Activated CD8-positive, alpha-beta T cell treated with anti-CD3 and anti-CD28 coated beads for 36 hours (primary cell): ENCODE measurements at regions not wholly inside any gene's neighbourhood (a gene's known extent, or its start where the extent isn't known, plus 50 kb on each side); places are given as distances from the start of the nearest gene placed in this dataset.
"Not testable (repeated sequence)": the region's sequence is repeated elsewhere in the genome, so short reads cannot be mapped to it uniquely, and the experiment has no call there.

ENCODE experiments used
- ATAC-seq: fragments of 200-7000 bp; cut with Tn5 transposase; one replicate; pipeline ENCODE4 v1.10.0; 2021; ENCODE audit warnings: mild to moderate bottlenecking, moderate library complexity
- CTCF ChIA-PET: fragments of 350-600 bp; sonication (Branson Sonifier 250); formaldehyde crosslinking; loops from one replicate; lab custom pipeline; 2021; ENCODE audit warnings: antibody characterized with exemption; lab: Charles Lee
- POLR2A ChIA-PET: fragments of 350-600 bp; sonication (Branson Sonifier 250); formaldehyde crosslinking; loops from one replicate; lab custom pipeline; 2021; ENCODE audit warnings: antibody characterized with exemption; lab: Charles Lee
- DNase-seq: peaks from one replicate; pipeline ENCODE4 v3.0.0-alpha.2; 2020
- H3K27ac Mint-ChIP-seq: one replicate; pipeline ENCODE4 v1.8.0; 2021; ENCODE audit warnings: mild to moderate bottlenecking, mixed read lengths
- H3K27me3 Mint-ChIP-seq: one replicate; pipeline ENCODE4 v1.8.0; 2021; ENCODE audit warnings: mixed read lengths
- H3K36me3 Mint-ChIP-seq: one replicate; pipeline ENCODE4 v1.8.0; 2021; ENCODE audit warnings: low read depth, mixed read lengths
- H3K4me1 Mint-ChIP-seq: one replicate; pipeline ENCODE4 v1.8.0; 2021; ENCODE audit warnings: low read depth, mixed read lengths
- H3K4me3 Mint-ChIP-seq: one replicate; pipeline ENCODE4 v1.8.0; 2021; ENCODE audit warnings: mild to moderate bottlenecking, moderate library complexity, mixed read lengths
- H3K9me3 Mint-ChIP-seq: one replicate; pipeline ENCODE4 v1.8.0; 2021; ENCODE audit warnings: mixed read lengths
- CTCF ChIP-seq: fragments of 200-600 bp; IDR thresholded peaks from one replicate; pipeline ENCODE4 v1.8.0; 2022; ENCODE audit warnings: antibody characterized with exemption, mild to moderate bottlenecking
- intact Hi-C: fragments of 100-400 bp; cut with micrococcal nuclease; formaldehyde crosslinking; loops from one replicate; pipeline ENCODE4 v1.10.0; 2022

GRCh38 chr12:131223791-131224225 lies 270.1 kb downstream of the ADGRD1 start:
- H3K9me3 Mint-ChIP-seq, result no peaks in the 10 kb centered on the region
- CTCF ChIA-PET, result no interaction called here
- no peak overlapping the region for H3K4me3 Mint-ChIP-seq
- H3K27ac Mint-ChIP-seq, result no peak overlapping the region
- no peak for TF ChIP-seq CTCF
- POLR2A ChIA-PET, result no interaction called here
- ATAC-seq, result no peak
- H3K4me1 Mint-ChIP-seq, result peaks cover 10% of the 10 kb centered on the region
- DNase-seq, result no peak
- intact Hi-C loops, result no loop called here
- H3K27me3 Mint-ChIP-seq, result peaks cover 7% of the 10 kb centered on the region
- no peaks in the 10 kb centered on the region for H3K36me3 Mint-ChIP-seq

GRCh38 chr12:131224226-131225065 lies 270.7 kb downstream of the ADGRD1 start:
- ATAC-seq, result peak; percentile 68

GRCh38 chr12:131225066-131225380 lies 271.3 kb downstream of the ADGRD1 start:
- DNase-seq, H3K27ac Mint-ChIP-seq, H3K9me3 Mint-ChIP-seq, H3K36me3 Mint-ChIP-seq, CTCF ChIA-PET, ATAC-seq, H3K4me3 Mint-ChIP-seq, intact Hi-C loops, POLR2A ChIA-PET: not testable (repeated sequence)
- H3K4me1 Mint-ChIP-seq, result peaks cover 12% of the 10 kb centered on the region
- H3K27me3 Mint-ChIP-seq, result peaks cover 16% of the 10 kb centered on the region

More at GRCh38 chr12:131224226-131225065, 270.7 kb downstream of the ADGRD1 start:
- H3K4me1 Mint-ChIP-seq, DNase-seq, POLR2A ChIA-PET, H3K36me3 Mint-ChIP-seq, H3K9me3 Mint-ChIP-seq, intact Hi-C loops, CTCF ChIA-PET, H3K27ac Mint-ChIP-seq, H3K4me3 Mint-ChIP-seq: not testable (repeated sequence)
- peaks cover 11% of the 10 kb centered on the region for H3K27me3 Mint-ChIP-seq

- intact Hi-C loops, result no loop called here
- Mint-ChIP-seq H3K4me3 (no peak overlapping the region), H3K27me3 (peaks cover 22% of the 10 kb centered on the region), H3K36me3 (no peaks in the 10 kb centered on the region), H3K9me3 (no peaks in the 10 kb centered on the region), H3K4me1 (peaks cover 17% of the 10 kb centered on the region), H3K27ac (no peak overlapping the region)
- POLR2A ChIA-PET, result no interaction called here
- CTCF ChIA-PET, result no interaction called here
- no peak for DNase-seq
- ATAC-seq, result no peak
- no peak for TF ChIP-seq CTCF
Observed at GRCh38 chr12:131226345-131227265, 272.9 kb downstream of the ADGRD1 start.

GRCh38 chr12:131227641-131228040 lies 273.9 kb downstream of the ADGRD1 start:
- Mint-ChIP-seq H3K4me1 (peaks cover 12% of the 10 kb centered on the region), H3K27me3 (peaks cover 22% of the 10 kb centered on the region)
- DNase-seq, POLR2A ChIA-PET, intact Hi-C loops, ATAC-seq, H3K36me3 Mint-ChIP-seq, CTCF ChIA-PET, H3K4me3 Mint-ChIP-seq, H3K9me3 Mint-ChIP-seq, H3K27ac Mint-ChIP-seq: not testable (repeated sequence)

GRCh38 chr12:131229079-131229425 lies 275.3 kb downstream of the ADGRD1 start:
- CTCF ChIA-PET, result interaction anchor here (1.1 to 1.5 kb wide), 2 partner anchors 13 to 97 kb away, joined by 3 to 4 read pairs; no protein-coding TSS in a partner anchor

More at GRCh38 chr12:131229079-131229425, 275.3 kb downstream of the ADGRD1 start:
- Mint-ChIP-seq H3K27me3 (peaks cover 22% of the 10 kb centered on the region), H3K4me1 (peaks cover 11% of the 10 kb centered on the region)
- H3K36me3 Mint-ChIP-seq, ATAC-seq, H3K4me3 Mint-ChIP-seq, POLR2A ChIA-PET, intact Hi-C loops, H3K27ac Mint-ChIP-seq, H3K9me3 Mint-ChIP-seq, DNase-seq: not testable (repeated sequence)
